Left renal cortex interstitium (tissue), 4 donors: ENCODE measurements at regions not wholly inside any gene's neighbourhood (a gene's known extent, or its start where the extent isn't known, plus 50 kb on each side); places are given as distances from the start of the nearest gene placed in this dataset.
A peak's percentile ranks its signal among the peaks of the same experiment; 100 is the strongest.

ENCODE experiments used
- DNase-seq, 4 donors: peaks; one replicate each; pipeline ENCODE4 v3.0.0-alpha.2; 2013; ENCODE audit warnings: low read depth in 4 of 4, low spot score in 2 of 4, missing footprints in 1 of 4

GRCh38 chr5:91730026-91730425, 346.9 kb upstream of the ARRDC3 start:
- DNase-seq = no peak

GRCh38 chr5:91727463-91727862, 344.3 kb upstream of the ARRDC3 start:
- DNase-seq = no peak

GRCh38 chr5:91722736-91723467, 339.8 kb upstream of the ARRDC3 start:
- DNase-seq = no peak

- no peak for DNase-seq
Measured at GRCh38 chr5:91712718-91713117, 329.6 kb upstream of the ARRDC3 start.

- no peak for DNase-seq
Measured at GRCh38 chr5:91707521-91707841, 324.4 kb upstream of the ARRDC3 start.

GRCh38 chr5:91706785-91707520, 323.8 kb upstream of the ARRDC3 start:
- DNase-seq = no peak

GRCh38 chr5:91703128-91703527, 320.0 kb upstream of the ARRDC3 start:
- DNase-seq = no peak

GRCh38 chr5:91699429-91699828, 316.3 kb upstream of the ARRDC3 start:
- DNase-seq = no peak

GRCh38 chr5:91691592-91691991, 308.5 kb upstream of the ARRDC3 start:
- no peak for DNase-seq

- no peak for DNase-seq
Measured at GRCh38 chr5:91690921-91691320, 307.8 kb upstream of the ARRDC3 start.

- DNase-seq = no peak
Measured at GRCh38 chr5:91687430-91687829, 304.3 kb upstream of the ARRDC3 start.

GRCh38 chr5:91684625-91685024, 301.5 kb upstream of the ARRDC3 start:
- DNase-seq = no peak

GRCh38 chr5:91670563-91670962, 287.4 kb upstream of the ARRDC3 start:
- no peak for DNase-seq

- no peak for DNase-seq
Measured at GRCh38 chr5:91670122-91670521, 287.0 kb upstream of the ARRDC3 start.

GRCh38 chr5:91668261-91668660, 285.1 kb upstream of the ARRDC3 start:
- no peak for DNase-seq

GRCh38 chr5:91652678-91653077, 269.6 kb upstream of the ARRDC3 start:
- DNase-seq = no peak

- DNase-seq = no peak
Measured at GRCh38 chr5:91651704-91652103, 268.6 kb upstream of the ARRDC3 start.

GRCh38 chr5:91645347-91645746, 262.2 kb upstream of the ARRDC3 start:
- DNase-seq = no peak

- DNase-seq = no peak
Measured at GRCh38 chr5:91643797-91644196, 260.7 kb upstream of the ARRDC3 start.

GRCh38 chr5:91642581-91642980, 259.5 kb upstream of the ARRDC3 start:
- DNase-seq = no peak

GRCh38 chr5:91641730-91642350, 258.7 kb upstream of the ARRDC3 start:
- peak; percentile 15 to 47 (median 24) for DNase-seq

GRCh38 chr5:91639744-91640143, 256.6 kb upstream of the ARRDC3 start:
- DNase-seq = no peak
